HCT116 (cell line): ENCODE measurements at regions not wholly inside any gene's neighbourhood (a gene's known extent, or its start where the extent isn't known, plus 50 kb on each side); places are given as distances from the start of the nearest gene placed in this dataset.

Experiments
- ATAC-seq: fragments of 200-7000 bp; cut with Tn5 transposase; 2 replicates; pipeline ENCODE4 v1.9.1; 2020; ENCODE audit warnings: mild to moderate bottlenecking, moderate library complexity
- BruUV-seq: library from RNA; stranded (reverse); fragments of 400-500 nt; replicated peaks from 2 replicates; lab custom pipeline; 2021; lab: Mats Ljungman, UMichigan
- CTCF ChIA-PET: fragments of 300-600 bp; sonication (Branson Sonifier 250); formaldehyde crosslinking; loops from one replicate; lab custom pipeline; 2021; ENCODE audit warnings: antibody characterized with exemption; lab: Charles Lee
- POLR2A ChIA-PET: fragments of 300-600, 350-600 bp; sonication (Branson Sonifier 250); formaldehyde crosslinking; loops from one replicate; lab custom pipeline; 2021; ENCODE audit warnings: antibody characterized with exemption; lab: Charles Lee
- RAD21 ChIA-PET, 2 experiments: fragments of 300-600 bp; sonication (Branson Sonifier 250); formaldehyde crosslinking; loops; one replicate each; lab custom pipeline; 2023; ENCODE audit warnings: low total read pairs in 2 of 2; ENCODE audit not compliant: uncharacterized antibody in 2 of 2, unreplicated experiment in 2 of 2, low non-redundant PET in 1 of 2; lab: Charles Lee
- DNase-seq: peaks from one replicate; pipeline ENCODE4 v3.0.0-alpha.2; 2010; ENCODE audit warnings: low read depth, low spot score
- H2AFZ ChIP-seq: fragments of 200-600 bp; shearing (Covaris generic), sonication (generic); 2 replicates; pipeline ENCODE4 v1.6.1; 2017; ENCODE audit warnings: low read depth, mixed run types, mixed read lengths, antibody characterized with exemption, low read length; ENCODE audit not compliant: poor library complexity, severe bottlenecking
- H3K27ac ChIP-seq: 2 replicates; pipeline ENCODE4 v1.5.1; 2012; ENCODE audit warnings: low read depth, low read length
- H3K27me3 ChIP-seq: fragments of 200-600 bp; sonication (generic); 2 replicates; pipeline ENCODE4 v1.6.1; 2016; ENCODE audit warnings: mixed run types, low read length, mixed read lengths; ENCODE audit not compliant: insufficient read depth
- H3K36me3 ChIP-seq, 2 experiments: fragments of 200-500 bp in 1 of 2; fragments of 200-600 bp in 1 of 2; sonication (Bioruptor generic) in 1 of 2; sonication (generic) in 1 of 2; 2 replicates each; pipeline versions ENCODE4 v1.5.1 to v1.6.1; 2014 to 2016; ENCODE audit warnings: low read length in 2 of 2, inconsistent platforms in 1 of 2, mixed read lengths in 1 of 2, mixed run types in 1 of 2; ENCODE audit not compliant: insufficient read depth in 2 of 2, control insufficient read depth in 1 of 2
- H3K4me1 ChIP-seq, 2 experiments: fragments of 200-600 bp in 1 of 2; sonication (generic) in 1 of 2; 2 replicates each; pipeline versions ENCODE4 v1.5.1 to v1.6.1; 2012 to 2017; ENCODE audit warnings: low read length in 2 of 2, inconsistent platforms in 1 of 2, mild to moderate bottlenecking in 1 of 2, mixed read lengths in 1 of 2, mixed run types in 1 of 2, moderate library complexity in 1 of 2; ENCODE audit not compliant: insufficient read depth in 2 of 2, control insufficient read depth in 1 of 2
- H3K4me2 ChIP-seq: fragments of 200-600 bp; sonication (generic); 2 replicates; pipeline ENCODE4 v1.6.1; 2017; ENCODE audit warnings: mixed run types, low read length, mixed read lengths
- H3K4me3 ChIP-seq, 2 experiments: fragments of 200-600 bp in 1 of 2; sonication (generic) in 1 of 2; replicated peaks in 1 of 2; 2 replicates each; pipeline ENCODE4 v1.5.1; 2011 to 2016; ENCODE audit warnings: low read length in 2 of 2, control low read depth in 1 of 2, low read depth in 1 of 2, mild to moderate bottlenecking in 1 of 2, mixed read lengths in 1 of 2, mixed run types in 1 of 2
- H3K79me2 ChIP-seq: fragments of 200-600 bp; sonication (generic); 2 replicates; pipeline ENCODE4 v1.6.1; 2017; ENCODE audit warnings: mild to moderate bottlenecking, mixed run types, low read length, moderate library complexity, mixed read lengths; ENCODE audit not compliant: insufficient read depth
- H3K9ac ChIP-seq: fragments of 200-600 bp; sonication (generic); 2 replicates; pipeline ENCODE4 v1.6.1; 2016; ENCODE audit warnings: low read length, mixed read lengths
- H3K9me2 ChIP-seq: fragments of 200-600 bp; sonication (generic), shearing (Covaris generic); 2 replicates; pipeline ENCODE4 v1.6.1; 2017; ENCODE audit warnings: mixed run types, mild to moderate bottlenecking, moderate library complexity; ENCODE audit not compliant: insufficient read depth
- H3K9me3 ChIP-seq, 2 experiments: fragments of 200-500 bp in 1 of 2; fragments of 200-600 bp in 1 of 2; sonication (Bioruptor generic) in 1 of 2; sonication (generic) in 1 of 2; 2 replicates each; pipeline ENCODE4 v1.6.1; 2014 to 2017; ENCODE audit warnings: low read length in 2 of 2, mixed read lengths in 2 of 2, inconsistent platforms in 1 of 2, low read depth in 1 of 2, mild to moderate bottlenecking in 1 of 2, mixed run types in 1 of 2, moderate library complexity in 1 of 2; ENCODE audit not compliant: control insufficient read depth in 1 of 2, insufficient read depth in 1 of 2
- H4K20me1 ChIP-seq: fragments of 200-600 bp; sonication (generic), shearing (Covaris generic); 2 replicates; pipeline ENCODE4 v1.6.1; 2017; ENCODE audit warnings: mixed run types, mild to moderate bottlenecking, moderate library complexity; ENCODE audit not compliant: insufficient read depth
- CBX3 ChIP-seq: IDR thresholded peaks from 2 replicates; pipeline ENCODE4 v1.6.1; 2012; ENCODE audit warnings: low read depth
- CTCF ChIP-seq, 3 experiments: fragments of 200-600 bp in 1 of 3; sonication (generic) in 1 of 3; IDR thresholded peaks in 2 of 3; conservative IDR thresholded peaks in 1 of 3; 2 replicates each; pipeline ENCODE4 v1.5.1; 2012 to 2017; ENCODE audit warnings: low read depth in 2 of 3, low read length in 2 of 3, antibody characterized with exemption in 1 of 3, borderline replicate concordance in 1 of 3, control low read depth in 1 of 3, mild to moderate bottlenecking in 1 of 3, mixed read lengths in 1 of 3, mixed run types in 1 of 3, moderate library complexity in 1 of 3; ENCODE audit not compliant: insufficient read depth in 1 of 3
- EZH2 ChIP-seq: fragments of 200-600 bp; sonication (generic); IDR thresholded peaks from 2 replicates; pipeline ENCODE4 v1.6.1; 2017; ENCODE audit warnings: antibody characterized with exemption, mixed run types
- EZH2phosphoT487 ChIP-seq: fragments of 200-600 bp; IDR thresholded peaks from 2 replicates; pipeline ENCODE4 v1.6.1; 2018; ENCODE audit warnings: antibody characterized with exemption, borderline replicate concordance
- FOSL1 ChIP-seq: IDR thresholded peaks from 2 replicates; pipeline ENCODE4 v1.6.1; 2012; ENCODE audit warnings: low read depth
- JUND ChIP-seq: IDR thresholded peaks from 2 replicates; pipeline ENCODE4 v1.6.1; 2012
- POLR2A ChIP-seq: IDR thresholded peaks from 2 replicates; pipeline ENCODE4 v1.7.0; 2011; ENCODE audit warnings: borderline replicate concordance; ENCODE audit not compliant: insufficient read depth, insufficient read length; ENCODE audit errors: extremely low read depth
- POLR2AphosphoS5 ChIP-seq: IDR thresholded peaks from 2 replicates; pipeline ENCODE4 v1.6.1; 2011; ENCODE audit warnings: mild to moderate bottlenecking, low read depth, low read length, moderate library complexity
- SIN3A ChIP-seq: IDR thresholded peaks from 2 replicates; pipeline ENCODE4 v1.6.1; 2012; ENCODE audit warnings: low read depth
- SP1 ChIP-seq: IDR thresholded peaks from 2 replicates; pipeline ENCODE4 v1.6.1; 2012; ENCODE audit warnings: low read depth
- TCF7L2 ChIP-seq: IDR thresholded peaks from 2 replicates; pipeline ENCODE4 v1.7.0; 2011; ENCODE audit warnings: borderline replicate concordance, inconsistent platforms; ENCODE audit not compliant: insufficient read depth, insufficient read length; ENCODE audit errors: extremely low read depth
- YY1 ChIP-seq: IDR thresholded peaks from 2 replicates; pipeline ENCODE4 v1.6.1; 2011; ENCODE audit warnings: low read length, low read depth, moderate library complexity, mild to moderate bottlenecking; ENCODE audit not compliant: insufficient replicate concordance; ENCODE audit errors: extremely low read depth
- ZBTB33 ChIP-seq: IDR thresholded peaks from 2 replicates; pipeline ENCODE4 v1.6.1; 2011; ENCODE audit warnings: mild to moderate bottlenecking, low read length, moderate library complexity; ENCODE audit not compliant: insufficient replicate concordance; ENCODE audit errors: extremely low read depth
- ZFX ChIP-seq: fragments of 450-650 bp; IDR thresholded peaks from 2 replicates; pipeline ENCODE4 v1.6.1; 2017
- intact Hi-C: fragments of 100-400 bp; cut with micrococcal nuclease; formaldehyde crosslinking; loops from 2 replicates; pipeline ENCODE4 v1.10.0; 2022
- TF ChIP-seq, protein P1 (sequence below): IDR thresholded peaks from 2 replicates; pipeline ENCODE4 v1.6.1; 2012

DNA sequence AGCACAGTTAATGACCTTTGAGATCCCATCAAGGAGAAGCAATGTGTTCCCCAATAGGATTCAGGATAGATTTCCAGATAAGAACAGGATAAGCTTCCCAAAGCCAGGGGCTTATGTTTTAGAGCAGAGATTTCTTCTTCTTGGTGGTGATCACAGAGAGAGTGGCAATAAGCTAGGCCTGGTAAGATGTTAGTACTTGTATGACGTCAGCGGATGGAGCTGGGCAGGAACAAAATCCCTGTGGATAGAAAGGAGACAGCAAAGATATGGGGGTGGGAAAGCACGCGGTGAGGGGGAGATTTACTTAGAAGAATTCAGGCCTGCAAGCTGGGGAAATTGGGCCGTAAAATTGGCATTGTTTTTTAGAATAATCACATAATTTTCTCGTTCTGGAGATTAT, 323.0 kb downstream of the MTX2 start:
- Histone ChIP-seq H3K9ac (no peak overlapping the region), H3K36me3 (no peaks in the 10 kb centered on the region), H3K9me2 (no peaks in the 10 kb centered on the region), H3K27me3 (no peaks in the 10 kb centered on the region), H3K4me1 (0 out of 4 replicates have a peak, but pooled peaks cover 0 to 3% of the 10 kb centered on the region in 2 experiments), H3K79me2 (no peaks in the 10 kb centered on the region), H2AFZ (no peak overlapping the region), H3K27ac (no peak overlapping the region), H3K9me3 (no peaks in the 10 kb centered on the region), H3K4me3 (no peak overlapping the region), H4K20me1 (no peaks in the 10 kb centered on the region), H3K4me2 (no peak overlapping the region)
- no TSS peak for BruUV-seq
- ChIA-PET RAD21 (no interaction called here), POLR2A (no interaction called here), CTCF (no interaction called here)
- intact Hi-C loops = no loop called here
- DNase-seq (no peak), ATAC-seq (no peak)
- TF ChIP-seq ZFX (no peak), SP1 (no peak), EZH2phosphoT487 (no peak), JUND (no peak), SIN3A (no peak), CTCF (IDR thresholded peaks at IDR 0.05 in 2 of 3, conservative IDR thresholded peaks at IDR 0.05 in 1 of 3; ENCODE audit: borderline replicate concordance in 1 of 3, insufficient read depth in 1 of 3, low read depth in 2 of 3, low read length in 2 of 3) (no peak), ZBTB33 (no peak), FOSL1 (no peak), YY1 (no peak), TCF7L2 (no peak), EZH2 (no peak), POLR2A (no peak), POLR2AphosphoS5 (no peak), CBX3 (no peak)
- TF ChIP-seq, protein P1, sequence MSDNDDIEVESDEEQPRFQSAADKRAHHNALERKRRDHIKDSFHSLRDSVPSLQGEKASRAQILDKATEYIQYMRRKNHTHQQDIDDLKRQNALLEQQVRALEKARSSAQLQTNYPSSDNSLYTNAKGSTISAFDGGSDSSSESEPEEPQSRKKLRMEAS = no peak
